ENCODE measurements at regions not wholly inside any gene's neighbourhood (a gene's known extent, or its start where the extent isn't known, plus 50 kb on each side); places are given as distances from the start of the nearest gene placed in this dataset.
A peak's percentile ranks its signal among the peaks of the same experiment; 100 is the strongest.

GRCh38 chr11:64485074-64485473 is 70.7 kb upstream of the SLC22A11 start:
- H3K9me3 ChIP-seq = no peaks in the 10 kb centered on the region
- no peak overlapping the region for H3K4me3 ChIP-seq
- FAIRE-seq (no peak), ATAC-seq (no peak), DNase-seq (no peak)
- peaks cover 0 to 6% (median 4%) of the 10 kb centered on the region in 4 donors for H3K27me3 ChIP-seq
- intact Hi-C loops (cut with DNase I) = no loop called here
- H3K36me3 ChIP-seq = no peaks in the 10 kb centered on the region
- H3K4me1 ChIP-seq = no peaks in the 10 kb centered on the region
- WGBS, 2 donors = 49 to 64% methylated on average over 12 of the region's 12 CpGs
- H3K27ac ChIP-seq = no peak overlapping the region
- TF ChIP-seq CTCF (IDR thresholded peaks at IDR 0.05) = no peak

- Histone ChIP-seq H3K9me3 (no peaks in the 10 kb centered on the region), H3K36me3 (no peaks in the 10 kb centered on the region), H3K4me1 (no peaks in the 10 kb centered on the region), H3K27ac (no peak overlapping the region), H3K4me3 (no peak overlapping the region), H3K27me3 (peaks cover 0 to 6% (median 3%) of the 10 kb centered on the region in 4 donors)
- peak; percentile 44 to 65 (median 52) for TF ChIP-seq CTCF (IDR thresholded peaks at IDR 0.05)
- DNase-seq (peak in 5 of 6 donors; percentile 27 to 86 (median 50)), FAIRE-seq (no peak), ATAC-seq (peak; percentile 72 to 99 (median 90))
- intact Hi-C loops (cut with DNase I) = loop anchor here in 1 of 3 donors (10.0 kb wide), 1 partner anchor 165 kb away; no protein-coding TSS in a partner anchor
- 17 to 19% methylated on average over 25 to 26 of the region's 26 CpGs for WGBS, 2 donors
Measured at GRCh38 chr11:64489831-64490441, 65.8 kb upstream of the SLC22A11 start.

- FAIRE-seq (no peak), DNase-seq (no peak), ATAC-seq (no peak)
- Histone ChIP-seq H3K36me3 (no peaks in the 10 kb centered on the region), H3K27ac (no peak overlapping the region), H3K4me3 (no peak overlapping the region), H3K27me3 (peaks cover 0 to 6% (median 3%) of the 10 kb centered on the region in 4 donors), H3K4me1 (no peaks in the 10 kb centered on the region), H3K9me3 (no peaks in the 10 kb centered on the region)
- intact Hi-C loops (cut with DNase I) = loop anchor here in 1 of 3 donors (10.0 kb wide), 1 partner anchor 164 kb away; no protein-coding TSS in a partner anchor
- no peak for TF ChIP-seq CTCF (IDR thresholded peaks at IDR 0.05)
- WGBS, 2 donors = 51 to 57% methylated on average over 22 of the region's 22 CpGs
Measured at GRCh38 chr11:64490562-64491216, 65.1 kb upstream of the SLC22A11 start.

GRCh38 chr11:64492561-64492960 is 63.2 kb upstream of the SLC22A11 start:
- H3K36me3 ChIP-seq = no peaks in the 10 kb centered on the region
- 11 to 30% methylated on average over 1 of the region's 1 CpG for WGBS, 2 donors
- DNase-seq (no peak), ATAC-seq (no peak), FAIRE-seq (no peak)
- no peaks in the 10 kb centered on the region for H3K4me1 ChIP-seq
- intact Hi-C loops (cut with DNase I) = loop anchor here in 1 of 3 donors (10.0 kb wide), 1 partner anchor 162 kb away; no protein-coding TSS in a partner anchor
- H3K9me3 ChIP-seq = no peaks in the 10 kb centered on the region
- no peak overlapping the region for H3K4me3 ChIP-seq
- TF ChIP-seq CTCF (IDR thresholded peaks at IDR 0.05) = no peak
- H3K27me3 ChIP-seq = peaks cover 0 to 6% (median 3%) of the 10 kb centered on the region in 4 donors
- no peak overlapping the region for H3K27ac ChIP-seq

- no peak for DNase-seq
- TF ChIP-seq CTCF (IDR thresholded peaks at IDR 0.05) = no peak
- Histone ChIP-seq H3K36me3 (no peaks in the 10 kb centered on the region), H3K27me3 (no peaks in the 10 kb centered on the region), H3K4me3 (no peak overlapping the region), H3K27ac (no peak overlapping the region), H3K9me3 (no peaks in the 10 kb centered on the region), H3K4me1 (no peaks in the 10 kb centered on the region)
- WGBS, 2 donors = 68 to 72% methylated on average over 4 of the region's 4 CpGs
- FAIRE-seq = no peak
- intact Hi-C loops (cut with DNase I) = loop anchor here in 1 of 3 donors (10.0 kb wide), 1 partner anchor 157 kb away; no protein-coding TSS in a partner anchor
- ATAC-seq = no peak
Measured at GRCh38 chr11:64498136-64498535, 57.6 kb upstream of the SLC22A11 start.
